ENCODE measurements at regions not wholly inside any gene's neighbourhood (a gene's known extent, or its start where the extent isn't known, plus 50 kb on each side); places are given as distances from the start of the nearest gene placed in this dataset.

GRCh38 chr2:221677688-221678087 is 105.6 kb upstream of the EPHA4 start:
- no peak overlapping the region for H3K4me2 ChIP-seq (ENCODE audit: low read length)
- ATAC-seq (no peak), DNase-seq (no peak)
- no peaks in the 10 kb centered on the region for H3K36me3 ChIP-seq (ENCODE audit: low read depth, low read length)
- POLR2A ChIA-PET (ENCODE audit: unreplicated experiment): no interaction called here
- H3K9ac ChIP-seq (ENCODE audit: low read length): no peak overlapping the region
- H3F3A ChIP-seq (ENCODE audit: low read length, unreplicated experiment): no peaks in the 10 kb centered on the region
- CTCF ChIA-PET: no interaction called here
- H3K27ac ChIP-seq (ENCODE audit: low read length): no peak overlapping the region
- H3K9me2 ChIP-seq (replicated peaks; ENCODE audit: low read length): no peaks in the 10 kb centered on the region
- intact Hi-C loops (cut with micrococcal nuclease): no loop called here
- no TSS peak for BruUV-seq (replicated peaks)
- no peak overlapping the region for H3K4me3 ChIP-seq (ENCODE audit: low read length)
- no peaks in the 10 kb centered on the region for H3K79me2 ChIP-seq (ENCODE audit: low read length)
- H3K27me3 ChIP-seq (ENCODE audit: low read length): peaks cover 7% of the 10 kb centered on the region; the same call in 1 of the 2 replicates
- no peaks in the 10 kb centered on the region for H3K4me1 ChIP-seq (ENCODE audit: insufficient read depth, low read length)
- H2AFZ ChIP-seq (ENCODE audit: low read length): no peak overlapping the region
- no peaks in the 10 kb centered on the region for H3K9me3 ChIP-seq (ENCODE audit: low read length)
- H4K20me1 ChIP-seq (ENCODE audit: low read length): no peaks in the 10 kb centered on the region
- no peak for TF ChIP-seq CTCF (conservative IDR thresholded peaks at IDR 0.05; ENCODE audit: low read depth, low read length)
- TF ChIP-seq EZH2phosphoT487 (IDR thresholded peaks at IDR 0.05; ENCODE audit: borderline replicate concordance, low read length): no peak
- no peak for TF ChIP-seq EZH2 (IDR thresholded peaks at IDR 0.05; ENCODE audit: low read length, unreplicated experiment)

GRCh38 chr2:221676566-221677172 is 104.6 kb upstream of the EPHA4 start:
- TF ChIP-seq EZH2 (IDR thresholded peaks at IDR 0.05; ENCODE audit: low read length, unreplicated experiment) (no peak), EZH2phosphoT487 (IDR thresholded peaks at IDR 0.05; ENCODE audit: borderline replicate concordance, low read length) (no peak), CTCF (conservative IDR thresholded peaks at IDR 0.05; ENCODE audit: low read depth, low read length) (no peak)
- ATAC-seq (peak; percentile 73), DNase-seq (peak; percentile 71)
- Histone ChIP-seq H3K9me3 (ENCODE audit: low read length) (no peaks in the 10 kb centered on the region), H3F3A (ENCODE audit: low read length, unreplicated experiment) (no peaks in the 10 kb centered on the region), H3K9ac (ENCODE audit: low read length) (no peak overlapping the region), H3K9me2 (replicated peaks; ENCODE audit: low read length) (no peaks in the 10 kb centered on the region), H3K36me3 (ENCODE audit: low read depth, low read length) (no peaks in the 10 kb centered on the region), H2AFZ (ENCODE audit: low read length) (no peak overlapping the region), H4K20me1 (ENCODE audit: low read length) (no peaks in the 10 kb centered on the region), H3K4me2 (ENCODE audit: low read length) (peak overlapping the region; percentile 35), H3K4me1 (ENCODE audit: insufficient read depth, low read length) (no peaks in the 10 kb centered on the region), H3K4me3 (ENCODE audit: low read length) (no peak overlapping the region), H3K27ac (ENCODE audit: low read length) (no peak overlapping the region), H3K27me3 (ENCODE audit: low read length) (peaks cover 7% of the 10 kb centered on the region; the same call in 1 of the 2 replicates), H3K79me2 (ENCODE audit: low read length) (no peaks in the 10 kb centered on the region)
- BruUV-seq (replicated peaks): no TSS peak
- POLR2A ChIA-PET (ENCODE audit: unreplicated experiment): no interaction called here
- CTCF ChIA-PET: no interaction called here
- intact Hi-C loops (cut with micrococcal nuclease): no loop called here

- POLR2A ChIA-PET (ENCODE audit: unreplicated experiment): no interaction called here
- Histone ChIP-seq H3K9me3 (ENCODE audit: low read length) (no peaks in the 10 kb centered on the region), H3K27me3 (ENCODE audit: low read length) (peaks cover 7% of the 10 kb centered on the region; the same call in 1 of the 2 replicates), H3K9me2 (replicated peaks; ENCODE audit: low read length) (no peaks in the 10 kb centered on the region), H4K20me1 (ENCODE audit: low read length) (no peaks in the 10 kb centered on the region), H3K4me2 (ENCODE audit: low read length) (no peak overlapping the region), H2AFZ (ENCODE audit: low read length) (no peak overlapping the region), H3K79me2 (ENCODE audit: low read length) (no peaks in the 10 kb centered on the region), H3K4me1 (ENCODE audit: insufficient read depth, low read length) (no peaks in the 10 kb centered on the region), H3K4me3 (ENCODE audit: low read length) (no peak overlapping the region), H3K27ac (ENCODE audit: low read length) (no peak overlapping the region), H3F3A (ENCODE audit: low read length, unreplicated experiment) (no peaks in the 10 kb centered on the region), H3K9ac (ENCODE audit: low read length) (no peak overlapping the region), H3K36me3 (ENCODE audit: low read depth, low read length) (no peaks in the 10 kb centered on the region)
- intact Hi-C loops (cut with micrococcal nuclease): no loop called here
- DNase-seq (no peak), ATAC-seq (no peak)
- CTCF ChIA-PET: no interaction called here
- no peak for TF ChIP-seq EZH2 (IDR thresholded peaks at IDR 0.05; ENCODE audit: low read length, unreplicated experiment)
- no peak for TF ChIP-seq CTCF (conservative IDR thresholded peaks at IDR 0.05; ENCODE audit: low read depth, low read length)
- TF ChIP-seq EZH2phosphoT487 (IDR thresholded peaks at IDR 0.05; ENCODE audit: borderline replicate concordance, low read length): no peak
- BruUV-seq (replicated peaks): no TSS peak
Observed at GRCh38 chr2:221675201-221675908, 103.3 kb upstream of the EPHA4 start.
